ENCODE measurements at regions not wholly inside any gene's neighbourhood (a gene's known extent, or its start where the extent isn't known, plus 50 kb on each side); places are given as distances from the start of the nearest gene placed in this dataset.
A peak's percentile ranks its signal among the peaks of the same experiment; 100 is the strongest.
"Not testable (repeated sequence)": the region's sequence is repeated elsewhere in the genome, so short reads cannot be mapped to it uniquely, and the experiment has no call there.

DNA sequence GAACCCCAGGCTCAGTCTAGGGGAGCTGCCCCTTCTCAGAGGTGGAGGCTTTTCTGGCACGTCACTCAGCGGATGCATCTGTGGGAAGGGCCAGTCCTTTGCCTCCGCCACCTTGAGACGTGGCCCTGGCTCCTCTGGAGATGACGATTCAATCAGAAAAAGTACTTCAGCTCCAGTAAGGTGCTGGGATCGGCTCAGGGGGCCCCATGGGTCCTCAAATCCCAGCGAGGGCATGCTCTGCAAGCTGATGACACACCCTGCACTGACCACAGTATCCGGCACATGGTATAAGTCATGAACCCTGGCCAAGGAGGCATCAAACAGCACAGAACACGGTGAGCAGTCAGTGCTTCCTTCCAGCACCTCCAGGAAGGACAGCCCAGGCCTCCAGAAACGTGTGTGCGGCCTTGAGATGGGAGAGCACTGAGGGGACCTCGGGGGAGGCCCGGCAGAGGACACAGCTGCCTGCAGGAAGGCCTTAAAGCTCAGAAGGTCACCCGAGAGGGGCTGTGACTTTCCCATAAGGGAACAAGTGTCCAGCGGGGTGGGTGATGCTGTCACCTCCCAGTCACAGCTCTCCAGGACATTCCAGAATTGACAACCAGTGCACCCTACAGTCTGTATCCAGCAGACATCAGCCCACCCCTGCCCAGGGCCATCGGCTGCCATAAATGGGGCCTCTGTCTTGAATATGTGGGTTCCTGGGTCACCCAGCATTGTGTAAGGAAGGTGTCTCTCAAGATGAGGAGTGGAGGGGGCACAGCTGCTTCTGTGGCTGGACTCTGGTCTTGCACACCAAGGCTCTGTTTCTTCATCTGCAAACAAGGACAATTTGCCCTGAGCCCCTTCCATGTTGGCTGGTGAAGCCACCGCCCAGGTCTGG, 205.8 kb downstream of the NDUFA10 start:
- DNase-seq, result no peak

DNA sequence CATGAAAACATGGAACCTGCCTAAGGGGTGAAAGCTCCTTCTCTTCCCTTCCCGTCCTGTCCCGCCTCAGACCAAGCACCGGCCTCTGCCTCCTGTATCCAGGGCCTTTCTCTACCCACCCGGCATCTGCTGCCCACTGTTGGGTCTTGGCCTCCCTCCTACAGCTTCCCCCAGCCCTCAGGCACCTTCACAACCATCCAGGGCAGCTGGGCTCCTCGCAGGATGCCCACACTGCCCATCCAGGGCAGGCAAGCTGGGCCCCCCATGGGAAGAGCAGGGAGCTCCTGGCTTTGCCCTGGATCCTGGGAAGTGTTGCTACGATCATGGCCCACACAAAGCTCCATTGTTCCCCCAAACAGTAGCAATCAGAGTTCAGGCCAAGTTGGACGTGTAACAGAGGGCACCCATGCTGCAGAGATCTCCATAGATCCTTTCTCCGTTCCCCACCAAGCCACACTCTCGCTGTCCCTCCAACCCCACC, 206.6 kb downstream of the NDUFA10 start:
- no peak for DNase-seq

DNA sequence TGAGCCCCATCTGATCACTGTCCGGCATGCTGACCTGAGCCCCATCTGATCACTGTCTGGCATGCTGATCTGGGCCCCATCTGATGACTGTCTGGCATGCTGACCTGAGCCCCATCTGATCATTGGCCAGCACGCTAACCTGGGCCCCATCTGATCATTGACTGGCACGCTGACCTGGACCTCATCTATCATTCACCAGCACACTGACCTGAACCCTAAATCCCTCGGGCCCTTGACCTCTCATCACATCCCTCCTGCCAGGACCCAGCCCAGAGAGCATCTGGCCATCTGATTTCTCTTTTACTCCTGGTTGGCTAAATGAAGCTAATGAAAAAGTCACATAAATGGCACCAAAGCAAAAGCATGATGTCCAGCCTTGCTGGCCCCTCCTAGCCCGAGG, 207.1 kb downstream of the NDUFA10 start:
- no peak for DNase-seq

DNA sequence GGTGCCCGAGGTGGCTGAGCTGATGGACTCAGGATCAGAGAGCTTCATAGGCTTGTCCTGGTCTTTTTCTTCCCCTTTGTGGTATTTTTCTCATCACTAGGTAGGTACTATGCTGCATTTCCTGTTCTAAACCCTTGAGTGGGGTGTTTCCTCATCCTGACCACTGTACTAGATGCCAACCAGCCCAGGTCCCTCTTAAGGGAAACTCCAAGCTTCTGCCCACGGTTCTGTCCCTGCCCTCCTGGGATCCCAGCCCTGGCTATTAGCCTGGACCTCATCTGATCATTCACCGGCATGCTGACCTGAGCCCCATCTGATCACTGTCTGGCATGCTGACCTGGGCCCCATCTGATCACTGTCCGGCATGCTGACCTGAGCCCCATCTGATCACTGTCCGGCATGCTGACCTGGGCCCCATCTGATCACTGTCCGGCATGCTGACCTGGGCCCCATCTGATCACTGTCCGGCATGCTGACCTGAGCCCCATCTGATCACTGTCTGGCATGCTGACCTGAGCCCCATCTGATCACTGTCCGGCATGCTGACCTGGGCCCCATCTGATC, 207.6 kb downstream of the NDUFA10 start:
- DNase-seq, result not testable (repeated sequence)

DNA sequence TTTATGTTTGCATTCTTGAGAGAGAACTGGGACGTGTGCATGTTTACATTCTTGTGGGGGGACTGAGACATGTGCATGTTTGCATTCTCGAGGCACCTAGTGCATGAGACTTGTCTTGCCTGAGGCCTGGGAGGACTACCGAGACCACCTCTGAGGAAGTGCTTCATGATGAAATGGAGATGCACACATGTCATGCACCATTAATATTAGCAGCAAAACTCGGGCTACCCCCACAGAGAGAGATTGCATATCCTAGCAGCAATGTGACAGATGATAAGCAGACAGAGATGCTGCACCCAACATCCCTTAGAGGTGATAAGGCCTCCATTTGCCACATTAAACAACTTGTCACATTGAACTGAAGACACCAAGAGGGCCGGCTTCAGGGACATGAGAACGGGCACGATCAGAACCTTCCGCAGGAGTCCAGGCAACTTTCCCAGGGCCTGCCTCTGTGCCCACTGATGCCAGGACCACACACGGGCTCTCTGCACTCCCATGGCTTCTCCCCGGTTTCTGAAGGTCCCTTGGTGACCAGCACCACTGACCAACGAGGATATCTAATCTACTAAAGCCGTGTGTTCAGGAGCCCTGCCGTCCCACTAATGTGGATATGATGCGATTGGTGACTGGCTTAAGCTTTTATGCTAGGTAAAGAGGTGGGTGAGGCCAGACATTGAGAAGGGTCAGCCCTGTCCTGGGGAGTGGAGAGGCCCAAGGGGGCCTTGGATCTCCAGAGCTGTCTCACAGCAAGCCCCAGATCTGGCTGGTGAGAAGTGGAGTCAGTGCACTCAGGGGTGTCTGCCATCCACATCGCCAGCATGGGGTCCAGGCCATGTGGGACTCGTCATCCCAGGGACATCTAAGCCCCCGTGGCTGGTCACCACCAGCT, 208.3 kb downstream of the NDUFA10 start:
- no peak for DNase-seq

DNA sequence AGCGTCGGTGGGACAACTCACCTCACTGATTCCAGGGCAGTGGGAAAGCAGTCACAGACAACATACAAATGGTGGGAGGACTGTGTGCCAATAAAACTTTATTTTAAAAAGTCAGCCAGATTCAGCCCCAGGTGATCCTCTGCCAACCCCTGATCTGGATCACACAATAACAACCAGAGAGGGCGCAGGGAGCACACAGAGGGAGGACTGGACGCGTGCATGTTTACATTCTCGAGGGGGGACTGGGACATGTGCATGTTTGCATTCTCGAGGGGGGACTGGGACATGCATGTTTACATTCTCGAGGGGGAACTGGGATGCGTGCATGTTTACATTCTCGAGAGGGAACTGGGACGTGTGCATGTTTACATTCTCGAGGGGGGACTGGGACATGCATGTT, 209.5 kb downstream of the NDUFA10 start:
- no peak for DNase-seq

DNA sequence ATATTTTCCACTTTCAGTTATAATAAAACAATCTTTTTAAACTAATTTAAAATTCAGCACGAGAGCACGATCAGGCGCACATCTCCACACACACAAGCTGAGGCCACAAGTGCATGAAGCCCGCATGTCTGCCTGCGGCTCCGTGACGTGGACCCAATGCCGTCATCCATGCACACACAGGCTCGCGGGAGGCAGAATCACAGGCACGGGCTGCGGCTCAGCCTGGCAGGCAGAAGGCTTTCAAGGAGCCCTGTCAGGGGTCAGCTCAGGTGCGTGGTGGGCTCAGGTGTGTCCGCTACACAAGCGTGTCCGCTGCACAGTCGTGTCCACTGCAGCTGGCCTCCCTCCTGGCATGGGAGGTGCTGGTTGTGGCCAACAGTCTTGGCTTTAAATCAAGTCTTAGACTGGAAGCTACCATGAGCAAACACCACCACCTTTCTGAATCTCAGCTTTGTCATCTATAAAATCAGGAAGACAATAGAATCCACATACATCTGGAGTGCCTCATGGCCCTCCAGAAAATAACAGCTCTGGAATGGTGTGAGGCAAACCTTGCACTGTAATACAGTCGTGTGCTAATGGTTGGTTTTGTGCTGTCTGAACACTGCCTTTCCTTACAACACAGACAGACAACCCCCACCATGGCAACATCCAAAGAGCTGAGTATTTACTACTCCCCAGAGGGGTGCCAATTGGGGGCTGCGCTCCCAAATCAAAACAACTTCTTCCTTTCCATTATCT, 210.1 kb downstream of the NDUFA10 start:
- no peak for DNase-seq

DNA sequence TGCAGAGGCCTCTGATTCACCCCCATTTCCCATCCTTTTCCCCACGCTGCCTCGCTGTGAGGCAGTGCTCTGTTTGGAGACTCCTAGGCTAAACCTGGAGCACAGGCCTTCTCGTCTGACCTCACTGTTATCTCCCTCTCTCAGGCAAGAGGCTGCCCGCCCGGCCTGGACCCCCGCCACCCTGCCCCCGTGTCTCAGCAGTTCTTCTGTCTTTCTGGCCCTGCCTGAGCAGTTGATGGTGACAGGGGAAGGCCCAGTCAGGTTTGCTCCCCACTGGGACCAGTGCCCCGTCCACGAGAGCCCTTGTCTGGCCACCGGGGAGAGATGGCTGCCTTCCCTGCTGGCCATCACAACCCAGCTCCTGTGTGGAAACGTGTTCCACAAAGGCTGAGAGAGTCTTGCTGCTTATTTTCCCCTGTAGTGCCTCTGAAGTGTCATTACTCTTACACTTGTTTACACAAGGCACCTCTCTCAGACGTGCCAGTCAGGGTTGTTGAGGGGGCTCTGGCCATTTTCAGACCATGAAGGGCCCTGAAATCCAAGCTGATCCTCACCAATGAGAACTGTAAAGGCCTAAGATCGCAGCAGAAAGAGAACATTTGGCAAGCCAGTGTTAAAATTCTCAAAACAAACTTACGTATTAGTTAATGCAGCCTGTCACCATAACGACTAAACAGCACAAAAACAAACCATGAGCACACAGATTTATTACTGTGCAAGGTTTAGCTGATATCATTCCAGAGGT, 210.9 kb downstream of the NDUFA10 start:
- peak; percentile 81 to 93 (median 84) for DNase-seq

DNA sequence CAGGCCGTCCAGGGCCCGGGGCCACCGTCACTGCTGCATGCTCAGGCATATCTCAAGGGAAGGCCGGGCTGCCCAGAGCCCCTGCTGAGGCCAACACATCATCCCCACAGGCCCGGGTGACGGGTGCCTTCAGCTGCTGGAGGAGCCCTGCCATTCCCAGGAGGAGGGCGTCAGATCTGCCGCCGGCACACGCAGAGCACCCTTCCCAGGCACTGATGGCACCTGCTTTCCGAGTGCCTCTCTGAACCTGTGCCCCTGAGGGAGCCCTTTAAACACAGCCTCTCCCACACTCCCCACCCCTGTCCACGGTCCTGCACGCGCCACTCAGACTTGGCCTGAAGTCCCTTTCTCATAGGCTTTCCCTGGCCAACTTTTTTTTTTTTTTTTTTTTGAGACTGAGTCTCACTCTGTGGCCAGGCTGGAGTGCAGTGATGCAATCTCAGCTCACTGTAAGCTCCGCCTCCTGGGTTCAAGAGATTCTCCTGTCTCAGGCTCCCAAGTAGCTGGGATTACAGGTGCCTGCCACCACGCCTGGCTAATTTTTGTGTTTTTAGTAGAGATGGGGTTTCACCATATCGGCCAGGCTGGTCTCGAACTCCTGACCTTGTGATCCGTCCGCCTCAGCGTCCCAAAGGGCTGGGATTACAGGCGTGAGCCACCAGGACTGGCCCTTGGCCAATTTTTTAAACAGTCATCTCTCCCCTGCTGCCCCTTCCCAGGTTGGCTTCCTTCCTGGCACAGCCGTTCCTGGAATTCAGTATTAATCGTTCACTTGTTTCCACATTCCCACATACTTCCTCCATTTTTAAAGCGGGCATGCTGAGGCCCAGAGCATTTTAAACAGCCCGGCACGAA, 211.7 kb downstream of the NDUFA10 start:
- DNase-seq, result peak in 1 of 3 donors; percentile 62

DNA sequence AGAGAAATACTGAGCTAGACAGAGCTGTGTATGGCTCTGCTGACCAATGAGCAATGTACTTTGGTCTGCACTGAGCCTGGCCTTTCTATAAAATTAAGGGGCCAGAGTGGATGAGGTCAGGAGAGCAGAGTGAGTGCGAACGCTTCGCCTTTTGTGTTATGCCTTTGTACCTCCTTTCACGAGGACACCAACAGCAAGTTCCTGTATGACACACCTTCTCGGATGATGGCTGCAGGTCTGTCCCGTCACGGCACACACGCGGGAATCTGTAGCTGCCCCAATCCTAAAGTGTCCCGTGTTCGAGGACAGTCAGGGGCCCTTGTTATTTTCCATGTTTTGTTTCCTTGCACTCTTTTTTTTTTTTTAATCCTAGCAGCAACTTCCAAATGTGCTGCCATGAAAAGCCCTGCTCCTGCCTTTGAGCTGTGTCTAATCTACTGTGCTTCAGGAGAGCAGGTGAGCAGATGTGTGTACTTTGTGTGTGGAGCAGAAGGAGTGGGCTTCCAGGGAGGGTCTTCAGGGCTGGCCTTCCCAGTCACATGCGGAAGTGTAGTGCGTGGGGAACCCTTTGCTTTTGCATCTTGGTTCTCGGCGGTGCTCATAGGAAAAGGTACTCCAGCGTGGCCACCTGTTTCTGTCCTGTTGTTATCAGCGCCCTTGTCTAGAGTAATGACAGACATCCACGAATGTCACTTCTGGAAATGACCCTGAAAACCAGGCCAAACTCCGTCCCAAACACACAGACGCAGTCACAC, 213.2 kb downstream of the NDUFA10 start:
- DNase-seq, result no peak

DNA sequence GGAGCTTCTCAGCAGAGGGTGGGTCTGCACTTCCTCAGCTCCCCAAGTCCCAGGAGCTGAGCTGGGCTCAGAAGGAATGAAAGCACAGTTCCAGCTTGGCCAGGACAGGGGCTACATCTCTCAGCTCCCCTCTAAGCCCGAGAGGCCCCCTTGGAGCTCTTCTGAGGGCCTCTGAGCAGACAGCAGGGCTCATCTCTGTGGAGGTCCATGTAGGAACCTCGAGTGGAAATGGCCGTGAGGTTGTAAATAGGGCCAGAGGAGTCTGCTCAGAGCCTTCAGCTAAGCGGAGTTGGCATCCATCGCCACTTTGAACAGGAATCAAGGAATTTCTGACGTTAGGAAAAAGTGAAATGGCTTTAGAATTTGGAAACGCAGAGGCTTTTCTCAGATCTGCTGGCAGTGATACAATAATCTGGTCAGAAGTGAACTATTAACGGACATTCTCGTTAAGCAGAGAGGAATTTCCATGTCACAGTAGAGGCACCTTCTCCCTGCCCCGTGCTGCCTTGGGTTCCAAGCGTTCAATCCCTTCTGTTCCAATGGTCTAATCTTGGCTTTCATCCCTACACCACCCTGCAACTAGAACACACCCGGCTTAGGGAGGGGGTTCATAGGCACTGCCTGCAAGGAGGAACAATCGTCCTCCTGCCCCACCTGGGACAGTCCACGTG, 213.9 kb downstream of the NDUFA10 start:
- DNase-seq, result peak; percentile 60 to 91 (median 89)

DNA sequence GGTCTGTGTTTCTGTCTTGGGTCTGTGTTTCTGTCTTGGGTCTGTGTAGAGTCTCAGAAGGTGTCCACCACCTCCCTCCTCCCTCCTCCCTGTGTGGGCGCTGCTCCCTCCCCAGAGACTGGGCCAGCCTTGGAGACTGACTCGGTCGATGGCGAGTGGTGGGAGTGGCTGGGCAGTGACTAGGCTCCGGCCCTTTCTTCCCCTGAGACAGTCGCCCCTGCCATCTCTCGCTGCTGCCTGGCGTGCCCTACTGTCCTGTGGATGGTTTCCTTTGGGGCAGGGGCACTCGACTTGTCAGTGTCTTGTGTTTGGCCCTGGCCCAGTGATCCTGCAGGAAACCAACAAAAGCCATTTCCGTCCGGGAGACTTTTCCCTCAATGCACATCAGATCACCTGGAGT, 215.8 kb downstream of the NDUFA10 start:
- no peak for DNase-seq

DNA sequence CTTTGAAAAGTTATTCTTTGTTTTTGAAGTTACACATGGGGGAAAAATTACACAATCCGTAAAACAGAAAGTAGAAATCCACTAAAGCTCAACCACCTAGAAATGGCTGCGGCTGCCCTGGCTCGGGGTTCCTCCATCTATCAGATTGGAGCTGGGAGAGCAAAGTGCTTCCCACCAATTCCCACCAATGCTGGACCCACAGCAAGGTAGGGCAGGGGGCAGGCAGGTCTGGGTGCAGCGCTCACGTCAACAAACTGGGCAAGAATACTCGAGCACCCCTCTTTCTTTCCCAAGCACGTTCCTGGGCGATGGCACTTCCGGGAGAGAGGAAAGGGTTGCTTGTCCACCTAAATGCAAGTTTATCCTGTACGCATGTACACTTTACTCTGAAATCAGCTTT, 217.6 kb downstream of the NDUFA10 start:
- no peak for DNase-seq

DNA sequence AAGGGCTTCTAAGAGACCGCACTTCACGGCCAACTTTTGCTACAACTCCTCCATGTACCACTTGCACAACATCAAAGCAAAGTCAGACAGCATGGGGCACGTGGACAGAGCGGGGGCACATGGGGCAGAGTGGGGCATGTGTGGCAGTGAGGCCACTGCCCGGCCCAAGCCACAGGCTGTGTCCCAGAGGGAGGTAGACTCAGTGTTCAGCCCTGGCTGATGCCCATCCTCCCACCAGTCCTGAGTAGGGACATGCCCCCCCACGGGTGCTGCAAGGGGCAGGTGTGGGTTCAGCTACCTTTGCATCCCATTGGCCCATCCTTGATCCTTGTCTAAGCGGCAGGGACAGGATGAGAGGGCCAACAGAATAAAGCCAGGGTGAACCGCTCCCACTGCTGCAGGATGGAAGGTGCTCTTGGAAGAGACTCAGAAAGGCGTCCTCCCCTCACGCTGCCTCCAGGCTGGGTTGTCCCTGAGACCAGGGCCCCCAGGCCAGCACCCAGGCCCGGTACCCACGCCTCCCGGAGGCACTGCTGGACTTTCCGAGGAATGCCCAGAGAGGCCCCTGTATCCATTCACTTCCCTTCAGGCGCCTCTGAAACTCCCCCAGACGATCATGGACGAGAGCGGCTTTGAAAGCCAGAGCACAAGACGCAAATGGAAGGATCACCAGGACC, 218.2 kb downstream of the NDUFA10 start:
- no peak for DNase-seq

DNA sequence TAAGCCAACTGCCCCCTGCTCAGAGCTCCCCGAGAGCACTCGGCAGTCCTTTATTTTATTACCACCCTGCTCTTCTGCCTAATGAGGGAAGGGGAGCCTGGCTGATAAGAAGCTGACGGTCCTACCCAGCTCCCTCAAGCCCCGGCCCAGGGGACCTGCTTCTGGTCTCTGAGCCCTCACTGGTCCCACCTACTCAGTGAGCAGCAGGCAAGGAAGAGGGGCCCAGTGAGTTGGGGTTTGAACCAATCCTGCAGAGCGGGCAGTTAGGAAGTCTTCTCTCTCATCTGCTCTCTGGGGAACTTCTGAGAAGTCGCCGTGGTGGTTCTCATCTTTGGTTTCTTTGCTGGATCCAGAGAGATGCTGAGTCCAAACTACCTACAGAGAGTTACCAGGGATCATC, 218.9 kb downstream of the NDUFA10 start:
- no peak for DNase-seq

DNA sequence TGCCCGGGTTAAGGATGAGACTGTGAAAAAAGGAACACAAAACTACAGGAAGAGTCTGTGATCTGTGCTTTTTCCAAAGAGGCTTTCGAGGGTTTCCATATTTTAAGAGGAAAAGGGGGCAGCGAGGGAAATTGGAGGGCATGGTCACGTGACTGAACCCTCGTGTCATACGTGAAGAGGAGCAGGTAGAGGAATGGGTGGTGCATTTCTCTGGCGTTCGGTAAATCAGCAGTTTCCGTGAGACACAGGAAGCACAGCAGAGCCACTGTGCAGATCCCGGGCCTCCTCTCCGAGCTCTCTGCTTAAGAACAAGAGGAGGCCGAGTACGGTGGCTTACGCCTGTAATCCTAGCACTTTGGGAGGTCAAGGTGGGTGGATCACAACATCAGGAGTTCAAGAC, 219.7 kb downstream of the NDUFA10 start:
- DNase-seq, result no peak

DNA sequence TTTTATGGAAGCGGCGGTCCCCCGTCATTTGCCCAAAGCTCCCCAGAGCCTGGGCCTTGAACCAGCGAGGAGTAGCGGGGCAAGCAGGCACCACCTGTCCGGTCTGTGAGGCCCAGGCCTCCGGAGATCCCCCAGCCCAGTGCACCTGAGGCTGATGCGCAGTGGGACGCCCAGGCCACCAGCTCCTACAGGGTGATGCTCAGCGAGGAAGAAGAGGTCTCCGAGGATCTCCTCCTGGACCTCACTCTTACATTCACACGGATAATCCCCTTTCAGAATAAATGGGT, 220.2 kb downstream of the NDUFA10 start:
- no peak for DNase-seq

Measured in muscle of back (tissue), 3 donors.